ENCODE measurements at regions not wholly inside any gene's neighbourhood (a gene's known extent, or its start where the extent isn't known, plus 50 kb on each side); places are given as distances from the start of the nearest gene placed in this dataset.

DNA sequence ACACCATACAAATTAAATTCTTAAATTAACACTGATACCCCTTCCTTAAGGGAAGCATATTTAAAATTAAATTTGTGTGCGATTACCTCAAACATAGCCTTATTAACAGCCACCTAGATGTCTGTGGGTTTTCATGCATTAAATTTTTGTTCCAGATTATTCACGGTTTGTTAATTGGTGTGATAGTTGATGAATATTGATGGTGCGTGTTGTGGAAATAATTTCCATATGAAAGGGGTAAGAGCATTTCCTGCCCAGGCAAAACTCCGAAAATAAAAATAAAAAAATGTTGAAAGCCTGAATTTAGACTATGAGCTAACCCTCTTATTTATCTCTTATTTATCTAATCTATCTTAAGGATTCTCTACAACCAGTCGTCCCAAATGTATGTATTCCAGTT, 679.3 kb upstream of the CELF2 start:
- no peak for TF ChIP-seq POLR2A (IDR thresholded peaks at IDR 0.05)
- TF ChIP-seq, protein P1, sequence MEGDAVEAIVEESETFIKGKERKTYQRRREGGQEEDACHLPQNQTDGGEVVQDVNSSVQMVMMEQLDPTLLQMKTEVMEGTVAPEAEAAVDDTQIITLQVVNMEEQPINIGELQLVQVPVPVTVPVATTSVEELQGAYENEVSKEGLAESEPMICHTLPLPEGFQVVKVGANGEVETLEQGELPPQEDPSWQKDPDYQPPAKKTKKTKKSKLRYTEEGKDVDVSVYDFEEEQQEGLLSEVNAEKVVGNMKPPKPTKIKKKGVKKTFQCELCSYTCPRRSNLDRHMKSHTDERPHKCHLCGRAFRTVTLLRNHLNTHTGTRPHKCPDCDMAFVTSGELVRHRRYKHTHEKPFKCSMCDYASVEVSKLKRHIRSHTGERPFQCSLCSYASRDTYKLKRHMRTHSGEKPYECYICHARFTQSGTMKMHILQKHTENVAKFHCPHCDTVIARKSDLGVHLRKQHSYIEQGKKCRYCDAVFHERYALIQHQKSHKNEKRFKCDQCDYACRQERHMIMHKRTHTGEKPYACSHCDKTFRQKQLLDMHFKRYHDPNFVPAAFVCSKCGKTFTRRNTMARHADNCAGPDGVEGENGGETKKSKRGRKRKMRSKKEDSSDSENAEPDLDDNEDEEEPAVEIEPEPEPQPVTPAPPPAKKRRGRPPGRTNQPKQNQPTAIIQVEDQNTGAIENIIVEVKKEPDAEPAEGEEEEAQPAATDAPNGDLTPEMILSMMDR (IDR thresholded peaks at IDR 0.05): no peak
